ENCODE measurements at regions not wholly inside any gene's neighbourhood (a gene's known extent, or its start where the extent isn't known, plus 50 kb on each side); places are given as distances from the start of the nearest gene placed in this dataset.

DNA sequence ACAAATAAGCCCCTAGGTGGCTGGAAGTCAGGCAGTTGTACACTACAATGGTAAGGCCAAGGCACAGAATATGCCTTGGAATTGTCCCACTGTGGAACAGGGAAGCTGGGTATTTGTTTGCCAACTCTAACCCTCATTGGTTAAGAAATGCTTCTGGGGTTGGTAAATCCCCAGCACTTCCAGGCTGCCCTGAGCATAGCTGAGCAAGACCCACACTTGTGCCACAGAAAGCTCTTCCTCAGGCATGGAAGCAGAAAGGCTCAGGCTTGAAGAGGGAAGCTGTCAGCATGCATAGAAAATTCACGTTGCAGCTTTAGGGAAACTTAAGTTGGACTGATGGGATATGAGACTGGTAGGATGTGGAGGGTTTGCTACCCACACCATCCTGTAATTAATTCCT lies 86.9 kb upstream of the PLCL2 start:
- Mint-ChIP-seq H3K27ac (no peak overlapping the region), H3K9me3 (peaks cover 12% of the 10 kb centered on the region), H3K4me1 (peaks cover 28% of the 10 kb centered on the region), H3K27me3 (peaks cover 8% of the 10 kb centered on the region), H3K36me3 (ENCODE audit: low read depth) (no peaks in the 10 kb centered on the region), H3K4me3 (no peak overlapping the region)
- no peak for DNase-seq
- intact Hi-C loops (cut with micrococcal nuclease), result loop anchor here (5.0 kb wide), 1 partner anchor 201 kb away; no protein-coding TSS in a partner anchor

GRCh38 chr3:16798738-16799137 lies 86.0 kb upstream of the PLCL2 start:
- DNase-seq, result no peak
- Mint-ChIP-seq H3K36me3 (ENCODE audit: low read depth) (no peaks in the 10 kb centered on the region), H3K9me3 (peaks cover 12% of the 10 kb centered on the region), H3K27me3 (peaks cover 4% of the 10 kb centered on the region), H3K4me1 (peaks cover 28% of the 10 kb centered on the region), H3K27ac (no peak overlapping the region), H3K4me3 (no peak overlapping the region)
- intact Hi-C loops (cut with micrococcal nuclease), result loop anchor here (5.0 kb wide), 1 partner anchor 201 kb away; no protein-coding TSS in a partner anchor

GRCh38 chr3:16800361-16800760 lies 84.4 kb upstream of the PLCL2 start:
- peaks cover 6% of the 10 kb centered on the region for H3K27me3 Mint-ChIP-seq
- peaks cover 10% of the 10 kb centered on the region for H3K9me3 Mint-ChIP-seq
- H3K4me1 Mint-ChIP-seq, result peaks cover 28% of the 10 kb centered on the region
- DNase-seq, result no peak
- peak overlapping the region; percentile 3 for H3K4me3 Mint-ChIP-seq
- H3K27ac Mint-ChIP-seq, result no peak overlapping the region
- intact Hi-C loops (cut with micrococcal nuclease), result no loop called here
- H3K36me3 Mint-ChIP-seq (ENCODE audit: low read depth), result no peaks in the 10 kb centered on the region

GRCh38 chr3:16801223-16801622 lies 83.5 kb upstream of the PLCL2 start:
- Mint-ChIP-seq H3K36me3 (ENCODE audit: low read depth) (no peaks in the 10 kb centered on the region), H3K9me3 (peaks cover 10% of the 10 kb centered on the region), H3K27ac (no peak overlapping the region), H3K27me3 (peaks cover 12% of the 10 kb centered on the region), H3K4me3 (no peak overlapping the region), H3K4me1 (peaks cover 28% of the 10 kb centered on the region)
- intact Hi-C loops (cut with micrococcal nuclease), result no loop called here
- no peak for DNase-seq

GRCh38 chr3:16801698-16802097 lies 83.1 kb upstream of the PLCL2 start:
- Mint-ChIP-seq H3K9me3 (peaks cover 10% of the 10 kb centered on the region), H3K4me1 (peaks cover 25% of the 10 kb centered on the region), H3K4me3 (no peak overlapping the region), H3K36me3 (ENCODE audit: low read depth) (no peaks in the 10 kb centered on the region), H3K27me3 (peaks cover 12% of the 10 kb centered on the region), H3K27ac (no peak overlapping the region)
- intact Hi-C loops (cut with micrococcal nuclease), result no loop called here
- DNase-seq, result peak; percentile 64

DNA sequence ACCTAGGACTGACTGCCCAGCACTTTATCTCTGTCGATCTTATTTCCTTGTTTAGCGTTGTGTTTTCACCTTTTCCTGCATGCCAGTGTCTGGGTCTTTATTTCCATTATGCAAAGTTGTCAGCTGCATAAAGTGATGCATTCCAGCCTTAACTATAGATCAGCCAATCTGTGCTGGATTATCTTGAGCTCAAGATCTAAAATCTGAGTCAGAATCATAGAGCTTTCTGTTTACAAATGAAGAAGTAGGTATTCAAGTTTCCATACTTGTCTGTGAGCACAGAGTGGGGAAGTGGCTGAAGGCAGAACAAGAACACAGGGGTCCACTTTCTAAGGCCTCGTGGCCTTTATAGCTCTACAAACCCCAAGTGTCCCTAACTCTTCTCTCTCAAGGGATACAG lies 82.4 kb upstream of the PLCL2 start:
- no peak for DNase-seq
- Mint-ChIP-seq H3K4me3 (no peak overlapping the region), H3K9me3 (peaks cover 10% of the 10 kb centered on the region), H3K27ac (no peak overlapping the region), H3K27me3 (peaks cover 17% of the 10 kb centered on the region), H3K4me1 (peaks cover 19% of the 10 kb centered on the region), H3K36me3 (ENCODE audit: low read depth) (no peaks in the 10 kb centered on the region)
- intact Hi-C loops (cut with micrococcal nuclease), result no loop called here

DNA sequence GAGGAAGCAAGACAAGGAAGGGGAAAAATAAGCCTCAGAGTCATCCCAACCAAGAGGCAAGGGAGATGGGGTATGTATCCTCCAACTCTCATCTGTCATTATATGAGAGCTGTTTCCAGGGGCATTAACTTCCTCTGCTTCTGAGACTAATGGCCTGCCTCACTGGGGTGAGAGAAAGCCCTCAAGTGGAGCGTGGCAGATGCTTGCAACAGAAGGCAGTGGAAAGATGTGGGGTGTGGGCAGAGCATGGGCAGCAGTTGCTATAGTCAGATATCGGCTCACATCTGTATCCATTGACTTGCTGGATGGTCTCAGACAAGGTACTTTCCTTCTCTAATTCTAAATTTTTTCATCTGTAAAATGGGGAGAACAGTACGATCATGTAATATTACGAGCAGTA lies 81.7 kb upstream of the PLCL2 start:
- Mint-ChIP-seq H3K36me3 (ENCODE audit: low read depth) (no peaks in the 10 kb centered on the region), H3K27ac (no peak overlapping the region), H3K4me1 (peaks cover 16% of the 10 kb centered on the region), H3K4me3 (no peak overlapping the region), H3K9me3 (peaks cover 10% of the 10 kb centered on the region), H3K27me3 (peaks cover 20% of the 10 kb centered on the region)
- DNase-seq, result no peak
- intact Hi-C loops (cut with micrococcal nuclease), result no loop called here

GRCh38 chr3:16807391-16807790 lies 77.4 kb upstream of the PLCL2 start:
- Mint-ChIP-seq H3K9me3 (no peaks in the 10 kb centered on the region), H3K4me1 (peaks cover 10% of the 10 kb centered on the region), H3K4me3 (no peak overlapping the region), H3K36me3 (ENCODE audit: low read depth) (no peaks in the 10 kb centered on the region), H3K27me3 (peaks cover 29% of the 10 kb centered on the region), H3K27ac (no peak overlapping the region)
- intact Hi-C loops (cut with micrococcal nuclease), result no loop called here
- DNase-seq, result no peak

DNA sequence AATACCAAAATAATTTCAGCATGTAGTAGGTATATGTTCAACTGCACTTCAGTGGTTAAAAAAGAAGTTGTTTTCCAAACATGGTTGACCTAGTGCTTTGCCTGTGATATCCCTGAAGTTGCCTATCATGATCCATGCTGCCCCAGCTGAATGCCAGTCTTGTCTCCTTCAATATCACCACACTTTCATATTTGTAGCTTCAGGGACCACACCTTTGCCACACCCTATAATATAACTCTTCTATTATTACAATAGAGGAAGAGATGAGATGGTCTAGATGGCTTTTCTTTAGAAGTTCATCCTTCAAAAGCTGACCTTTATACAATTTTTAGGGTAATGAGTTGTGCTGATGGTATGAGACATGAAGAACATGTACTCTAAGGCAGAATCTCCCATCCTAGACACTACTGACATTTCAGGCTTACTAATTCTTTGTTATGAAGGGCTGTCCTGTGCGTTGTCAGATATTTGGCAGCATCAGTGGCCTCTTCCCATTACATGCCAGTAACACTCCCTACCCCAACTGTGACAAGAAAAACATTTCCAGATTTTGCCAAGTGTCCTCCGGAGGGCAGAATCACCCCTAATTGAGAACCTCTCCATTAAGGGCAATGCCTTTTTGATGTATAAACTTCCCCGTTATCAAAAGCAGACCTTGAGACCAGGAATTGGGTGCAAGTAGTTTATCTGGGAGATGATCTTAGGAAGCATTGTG lies 76.2 kb upstream of the PLCL2 start:
- Mint-ChIP-seq H3K4me3 (no peak overlapping the region), H3K4me1 (peaks cover 6% of the 10 kb centered on the region), H3K36me3 (ENCODE audit: low read depth) (no peaks in the 10 kb centered on the region), H3K27ac (no peak overlapping the region), H3K9me3 (peaks cover 3% of the 10 kb centered on the region), H3K27me3 (peaks cover 31% of the 10 kb centered on the region)
- no peak for DNase-seq
- intact Hi-C loops (cut with micrococcal nuclease), result no loop called here

GRCh38 chr3:16809482-16809881 lies 75.3 kb upstream of the PLCL2 start:
- Mint-ChIP-seq H3K4me3 (no peak overlapping the region), H3K36me3 (ENCODE audit: low read depth) (no peaks in the 10 kb centered on the region), H3K27me3 (peaks cover 30% of the 10 kb centered on the region), H3K27ac (no peak overlapping the region), H3K4me1 (peaks cover 6% of the 10 kb centered on the region), H3K9me3 (peaks cover 6% of the 10 kb centered on the region)
- no peak for DNase-seq
- intact Hi-C loops (cut with micrococcal nuclease), result no loop called here

DNA sequence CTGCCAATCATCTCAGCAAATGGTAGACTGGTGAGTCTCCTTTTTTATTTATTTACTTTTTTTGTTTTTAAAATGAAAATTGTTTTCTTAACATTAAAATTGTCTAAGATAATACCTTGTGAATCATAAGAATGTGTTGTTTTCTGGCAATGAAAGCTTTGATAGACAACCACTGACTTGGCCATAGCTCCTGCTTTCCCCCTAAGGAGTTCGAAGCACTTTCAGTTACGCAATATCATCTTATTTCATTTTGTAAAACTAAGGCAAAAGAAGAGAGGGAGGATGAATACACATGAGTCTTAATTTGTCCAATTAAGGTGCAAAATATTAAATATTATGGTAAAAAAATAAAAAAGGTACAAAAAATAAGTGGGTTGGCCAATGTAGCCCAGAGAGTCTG lies 74.8 kb upstream of the PLCL2 start:
- Mint-ChIP-seq H3K36me3 (ENCODE audit: low read depth) (no peaks in the 10 kb centered on the region), H3K9me3 (peaks cover 7% of the 10 kb centered on the region), H3K27me3 (peaks cover 26% of the 10 kb centered on the region), H3K27ac (no peak overlapping the region), H3K4me1 (peaks cover 6% of the 10 kb centered on the region), H3K4me3 (no peak overlapping the region)
- no peak for DNase-seq
- intact Hi-C loops (cut with micrococcal nuclease), result no loop called here

- no peak for DNase-seq
- peaks cover 6% of the 10 kb centered on the region for H3K4me1 Mint-ChIP-seq
- intact Hi-C loops (cut with micrococcal nuclease), result no loop called here
- peaks cover 7% of the 10 kb centered on the region for H3K9me3 Mint-ChIP-seq
- H3K4me3 Mint-ChIP-seq, result no peak overlapping the region
- H3K27me3 Mint-ChIP-seq, result peaks cover 25% of the 10 kb centered on the region
- H3K27ac Mint-ChIP-seq, result no peak overlapping the region
- H3K36me3 Mint-ChIP-seq (ENCODE audit: low read depth), result no peaks in the 10 kb centered on the region
These were observed 74.0 kb upstream of the PLCL2 start for GRCh38 chr3:16810593-16811367.

GRCh38 chr3:16811950-16812349 lies 72.8 kb upstream of the PLCL2 start:
- DNase-seq, result no peak
- no peak overlapping the region for H3K4me3 Mint-ChIP-seq
- no peaks in the 10 kb centered on the region for H3K36me3 Mint-ChIP-seq (ENCODE audit: low read depth)
- peaks cover 19% of the 10 kb centered on the region for H3K27me3 Mint-ChIP-seq
- peaks cover 7% of the 10 kb centered on the region for H3K9me3 Mint-ChIP-seq
- peaks cover 9% of the 10 kb centered on the region for H3K4me1 Mint-ChIP-seq
- intact Hi-C loops (cut with micrococcal nuclease), result no loop called here
- H3K27ac Mint-ChIP-seq, result no peak overlapping the region

DNA sequence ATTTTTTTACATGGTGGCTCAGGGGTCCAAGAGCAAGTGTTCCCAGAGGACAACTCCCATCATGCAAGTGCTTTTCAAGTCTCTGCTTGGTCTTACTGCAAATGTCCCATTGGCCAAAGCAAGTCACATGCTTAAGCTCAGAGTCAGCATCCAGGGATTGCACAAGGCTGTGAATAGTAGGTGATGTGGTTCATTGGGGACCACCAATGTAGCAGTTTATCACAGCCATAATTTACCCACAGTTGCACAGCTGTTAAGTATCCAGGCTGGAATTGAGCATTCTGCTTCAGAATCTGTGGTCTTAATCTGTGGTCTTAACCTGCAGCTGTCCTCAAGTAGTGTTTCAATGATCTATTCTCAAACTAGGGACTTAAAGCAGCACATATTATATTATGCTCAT lies 71.4 kb upstream of the PLCL2 start:
- DNase-seq, result no peak
- Mint-ChIP-seq H3K4me3 (no peak overlapping the region), H3K27ac (no peak overlapping the region), H3K4me1 (peaks cover 9% of the 10 kb centered on the region), H3K36me3 (ENCODE audit: low read depth) (no peaks in the 10 kb centered on the region), H3K9me3 (peaks cover 10% of the 10 kb centered on the region), H3K27me3 (peaks cover 17% of the 10 kb centered on the region)
- intact Hi-C loops (cut with micrococcal nuclease), result no loop called here
